OCI-LY3 (cell line): ENCODE measurements at regions not wholly inside any gene's neighbourhood (a gene's known extent, or its start where the extent isn't known, plus 50 kb on each side); places are given as distances from the start of the nearest gene placed in this dataset.

ENCODE experiments used
- EZH2phosphoT487 ChIP-seq: fragments of 200-600 bp; shearing (Covaris generic); IDR thresholded peaks from 2 replicates; pipeline ENCODE4 v1.6.1; 2018; ENCODE audit warnings: antibody characterized with exemption, mixed run types, low read depth
- TF ChIP-seq, protein P1 (sequence below): fragments of 200-600, 300-600 bp; sonication (generic); IDR thresholded peaks from 2 replicates; pipeline ENCODE4 v1.5.1; 2014; ENCODE audit warnings: antibody characterized with exemption, low read length, low read depth

GRCh38 chr12:128021561-128021960 is 245.4 kb upstream of the TMEM132C start:
- TF ChIP-seq, protein P1, sequence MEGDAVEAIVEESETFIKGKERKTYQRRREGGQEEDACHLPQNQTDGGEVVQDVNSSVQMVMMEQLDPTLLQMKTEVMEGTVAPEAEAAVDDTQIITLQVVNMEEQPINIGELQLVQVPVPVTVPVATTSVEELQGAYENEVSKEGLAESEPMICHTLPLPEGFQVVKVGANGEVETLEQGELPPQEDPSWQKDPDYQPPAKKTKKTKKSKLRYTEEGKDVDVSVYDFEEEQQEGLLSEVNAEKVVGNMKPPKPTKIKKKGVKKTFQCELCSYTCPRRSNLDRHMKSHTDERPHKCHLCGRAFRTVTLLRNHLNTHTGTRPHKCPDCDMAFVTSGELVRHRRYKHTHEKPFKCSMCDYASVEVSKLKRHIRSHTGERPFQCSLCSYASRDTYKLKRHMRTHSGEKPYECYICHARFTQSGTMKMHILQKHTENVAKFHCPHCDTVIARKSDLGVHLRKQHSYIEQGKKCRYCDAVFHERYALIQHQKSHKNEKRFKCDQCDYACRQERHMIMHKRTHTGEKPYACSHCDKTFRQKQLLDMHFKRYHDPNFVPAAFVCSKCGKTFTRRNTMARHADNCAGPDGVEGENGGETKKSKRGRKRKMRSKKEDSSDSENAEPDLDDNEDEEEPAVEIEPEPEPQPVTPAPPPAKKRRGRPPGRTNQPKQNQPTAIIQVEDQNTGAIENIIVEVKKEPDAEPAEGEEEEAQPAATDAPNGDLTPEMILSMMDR: no peak
- no peak for TF ChIP-seq EZH2phosphoT487
